OCI-LY3 (cell line): ENCODE measurements at regions not wholly inside any gene's neighbourhood (a gene's known extent, or its start where the extent isn't known, plus 50 kb on each side); places are given as distances from the start of the nearest gene placed in this dataset.

Experiments used
- H2AFZ ChIP-seq: fragments of 200-600, 300-600 bp; shearing (Covaris generic); 2 replicates; pipeline ENCODE4 v1.6.0; 2014; ENCODE audit warnings: antibody characterized with exemption, low read depth, low read length
- H3K27ac ChIP-seq: fragments of 200-600, 300-600 bp; sonication (generic); 2 replicates; pipeline ENCODE4 v1.5.1; 2014; ENCODE audit warnings: mild to moderate bottlenecking, low read length, moderate library complexity, mixed read lengths
- H3K27me3 ChIP-seq: fragments of 200-600, 300-600 bp; sonication (generic); 2 replicates; pipeline ENCODE4 v1.6.1; 2014; ENCODE audit warnings: low read depth, low read length, mixed read lengths
- H3K36me3 ChIP-seq: fragments of 200-600, 300-600 bp; sonication (generic); replicated peaks from 2 replicates; pipeline ENCODE3; 2014; ENCODE audit warnings: low read depth, low read length, mixed read lengths
- H3K4me1 ChIP-seq: fragments of 300-600, 200-600 bp; sonication (generic); 2 replicates; pipeline ENCODE4 v1.6.1; 2014; ENCODE audit warnings: low read length, mixed read lengths
- H3K4me2 ChIP-seq: fragments of 200-600, 300-600 bp; sonication (generic); 2 replicates; pipeline ENCODE4 v1.6.1; 2014; ENCODE audit warnings: low read length, mixed read lengths
- H3K4me3 ChIP-seq: fragments of 300-600, 200-600 bp; sonication (generic); 2 replicates; pipeline ENCODE4 v1.5.1; 2014; ENCODE audit warnings: antibody characterized with exemption, mild to moderate bottlenecking, low read length, moderate library complexity
- H3K79me2 ChIP-seq: fragments of 300-600, 200-600 bp; shearing (Covaris generic); 2 replicates; pipeline ENCODE4 v1.6.1; 2014; ENCODE audit warnings: mild to moderate bottlenecking, low read length, mixed read lengths
- H3K9ac ChIP-seq: fragments of 300-600, 200-600 bp; shearing (Covaris generic); 2 replicates; pipeline ENCODE4 v1.6.0; 2014; ENCODE audit warnings: mild to moderate bottlenecking, low read length, moderate library complexity
- H3K9me3 ChIP-seq: fragments of 200-600, 300-600 bp; shearing (Covaris generic); 2 replicates; pipeline ENCODE4 v1.6.1; 2014; ENCODE audit warnings: low read length, mixed read lengths; ENCODE audit not compliant: insufficient read depth
- H4K20me1 ChIP-seq: fragments of 200-600, 300-600 bp; sonication (generic); 2 replicates; pipeline ENCODE4 v1.6.1; 2016; ENCODE audit warnings: low read length, mixed read lengths; ENCODE audit not compliant: insufficient read depth
- CTCF ChIP-seq: fragments of 200-600, 300-600 bp; sonication (generic); IDR thresholded peaks from 2 replicates; pipeline ENCODE4 v1.5.1; 2014; ENCODE audit warnings: antibody characterized with exemption, low read length, low read depth
- EZH2phosphoT487 ChIP-seq: fragments of 200-600 bp; shearing (Covaris generic); IDR thresholded peaks from 2 replicates; pipeline ENCODE4 v1.6.1; 2018; ENCODE audit warnings: antibody characterized with exemption, mixed run types, low read depth

GRCh38 chr2:65864619-65865018 is 432.2 kb upstream of the SPRED2 start:
- Histone ChIP-seq H3K4me1 (no peaks in the 10 kb centered on the region), H3K9me3 (no peaks in the 10 kb centered on the region), H3K36me3 (no peaks in the 10 kb centered on the region), H3K79me2 (no peaks in the 10 kb centered on the region), H3K27me3 (peaks cover 30% of the 10 kb centered on the region), H3K4me3 (no peak overlapping the region), H4K20me1 (no peaks in the 10 kb centered on the region), H3K9ac (no peak overlapping the region), H3K27ac (no peak overlapping the region), H3K4me2 (no peak overlapping the region), H2AFZ (no peak overlapping the region)
- TF ChIP-seq EZH2phosphoT487 (no peak), CTCF (no peak)

- TF ChIP-seq EZH2phosphoT487 (no peak), CTCF (no peak)
- H4K20me1 ChIP-seq: no peaks in the 10 kb centered on the region
- no peak overlapping the region for H3K4me2 ChIP-seq
- H3K9ac ChIP-seq: no peak overlapping the region
- H3K4me1 ChIP-seq: no peaks in the 10 kb centered on the region
- H3K4me3 ChIP-seq: no peak overlapping the region
- no peaks in the 10 kb centered on the region for H3K9me3 ChIP-seq
- H3K27me3 ChIP-seq: peaks cover 22% of the 10 kb centered on the region
- no peak overlapping the region for H2AFZ ChIP-seq
- H3K27ac ChIP-seq: no peak overlapping the region
- no peaks in the 10 kb centered on the region for H3K79me2 ChIP-seq
- no peaks in the 10 kb centered on the region for H3K36me3 ChIP-seq
Measured at GRCh38 chr2:65863713-65864112, 431.3 kb upstream of the SPRED2 start.

DNA sequence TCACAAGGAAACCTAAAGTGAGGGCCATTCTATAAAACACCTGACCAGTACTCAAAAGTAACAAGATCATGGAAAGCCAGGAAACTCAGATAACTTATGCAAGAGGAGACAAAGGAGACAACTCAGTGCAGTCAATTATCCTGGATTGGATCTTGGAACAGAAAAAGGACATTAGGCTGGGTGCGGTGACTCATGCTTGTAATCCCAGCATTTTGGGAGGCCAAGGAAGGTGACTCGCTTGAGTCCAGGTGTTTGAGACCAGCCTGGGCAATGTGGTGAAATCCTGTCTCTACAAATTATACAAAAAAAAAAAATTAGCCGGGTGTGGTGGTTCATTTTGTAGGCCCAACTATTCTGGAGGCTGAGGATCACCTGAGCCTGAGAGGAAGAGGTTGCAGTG is 424.5 kb upstream of the SPRED2 start:
- Histone ChIP-seq H3K27me3 (no peaks in the 10 kb centered on the region), H3K9me3 (no peaks in the 10 kb centered on the region), H3K27ac (no peak overlapping the region), H3K9ac (no peak overlapping the region), H3K79me2 (no peaks in the 10 kb centered on the region), H3K36me3 (no peaks in the 10 kb centered on the region), H3K4me3 (no peak overlapping the region), H4K20me1 (no peaks in the 10 kb centered on the region), H3K4me2 (no peak overlapping the region), H3K4me1 (no peaks in the 10 kb centered on the region), H2AFZ (no peak overlapping the region)
- TF ChIP-seq EZH2phosphoT487: no peak
- TF ChIP-seq CTCF: no peak

DNA sequence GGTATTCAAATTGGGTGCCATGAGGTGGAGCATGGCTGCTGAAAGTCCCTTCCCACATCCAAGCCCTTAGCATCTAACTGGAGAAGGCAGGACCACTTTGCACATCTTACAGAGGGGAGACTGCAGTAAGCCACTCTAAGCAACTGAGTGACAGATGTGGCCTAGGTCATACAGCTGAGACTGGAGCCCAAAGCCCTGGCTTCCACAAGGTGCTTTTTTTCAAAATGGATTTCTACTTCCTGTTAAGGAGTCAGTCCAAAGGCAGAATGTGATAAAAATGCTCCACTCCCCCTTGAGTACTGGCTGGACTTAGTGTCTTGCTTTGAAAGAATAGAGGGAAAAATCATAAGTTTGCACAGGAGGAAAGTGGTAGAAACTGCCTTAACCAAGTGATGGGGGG is 424.0 kb upstream of the SPRED2 start:
- no peak overlapping the region for H2AFZ ChIP-seq
- no peak for TF ChIP-seq CTCF
- TF ChIP-seq EZH2phosphoT487: no peak
- H3K4me3 ChIP-seq: no peak overlapping the region
- H4K20me1 ChIP-seq: no peaks in the 10 kb centered on the region
- H3K27ac ChIP-seq: no peak overlapping the region
- no peaks in the 10 kb centered on the region for H3K27me3 ChIP-seq
- H3K79me2 ChIP-seq: no peaks in the 10 kb centered on the region
- H3K4me2 ChIP-seq: no peak overlapping the region
- H3K9me3 ChIP-seq: no peaks in the 10 kb centered on the region
- H3K9ac ChIP-seq: no peak overlapping the region
- H3K36me3 ChIP-seq: no peaks in the 10 kb centered on the region
- no peaks in the 10 kb centered on the region for H3K4me1 ChIP-seq
